A673 (cell line): ENCODE measurements at regions not wholly inside any gene's neighbourhood (a gene's known extent, or its start where the extent isn't known, plus 50 kb on each side); places are given as distances from the start of the nearest gene placed in this dataset.

Experiments
- BruUV-seq: library from RNA; stranded (reverse); fragments of 400-500 nt; replicated peaks from 2 replicates; lab custom pipeline; 2021; lab: Mats Ljungman, UMichigan
- CTCF ChIA-PET: fragments of 300-600 bp; sonication (Branson Sonifier 250); formaldehyde crosslinking; loops from one replicate; lab custom pipeline; 2022; ENCODE audit warnings: antibody characterized with exemption; lab: Charles Lee
- POLR2A ChIA-PET: fragments of 300-600 bp; sonication (Branson Sonifier 250); formaldehyde crosslinking; loops from one replicate; lab custom pipeline; 2022; ENCODE audit warnings: antibody characterized with exemption; ENCODE audit not compliant: low non-redundant PET; lab: Charles Lee
- DNase-seq: peaks from one replicate; pipeline ENCODE4 v3.0.0-alpha.2; 2015; ENCODE audit warnings: low spot score
- H3K27ac ChIP-seq: fragments of 200-600 bp; sonication (generic); 2 replicates; pipeline ENCODE4 v1.5.1; 2016; ENCODE audit warnings: mixed run types, low read depth, mild to moderate bottlenecking, mixed read lengths, antibody characterized with exemption, low read length; ENCODE audit not compliant: poor library complexity, severe bottlenecking
- H3K27me3 ChIP-seq: fragments of 200-600 bp; sonication (generic); replicated peaks from 2 replicates; pipeline ENCODE4 v1.6.1; 2017; ENCODE audit warnings: mixed run types, low read depth, mild to moderate bottlenecking, mixed read lengths, antibody characterized with exemption, low read length; ENCODE audit not compliant: insufficient read depth, poor library complexity
- H3K36me3 ChIP-seq: fragments of 200-600 bp; sonication (generic); 2 replicates; pipeline ENCODE4 v1.6.1; 2016; ENCODE audit warnings: mixed run types, mild to moderate bottlenecking, mixed read lengths, antibody characterized with exemption, low read length; ENCODE audit not compliant: insufficient read depth, poor library complexity, severe bottlenecking
- H3K4me1 ChIP-seq: fragments of 200-600 bp; sonication (generic); 2 replicates; pipeline ENCODE4 v1.6.1; 2017; ENCODE audit warnings: mixed run types, mild to moderate bottlenecking, mixed read lengths, antibody characterized with exemption, low read length; ENCODE audit not compliant: insufficient read depth, poor library complexity, severe bottlenecking
- H3K4me3 ChIP-seq: fragments of 200-600 bp; sonication (generic); 2 replicates; pipeline ENCODE4 v1.5.1; 2016; ENCODE audit warnings: low read depth, mixed run types, mild to moderate bottlenecking, mixed read lengths, low read length; ENCODE audit not compliant: poor library complexity, severe bottlenecking
- H3K9me3 ChIP-seq: fragments of 200-600 bp; sonication (generic); 2 replicates; pipeline ENCODE4 v1.6.1; 2016; ENCODE audit warnings: mixed run types, low read depth, mild to moderate bottlenecking, mixed read lengths, antibody characterized with exemption, low read length; ENCODE audit not compliant: poor library complexity, severe bottlenecking
- CTCF ChIP-seq: fragments of 300-800, 200-600 bp; sonication (generic); conservative IDR thresholded peaks from 2 replicates; pipeline ENCODE4 v1.5.1; 2017; ENCODE audit warnings: low read depth, mild to moderate bottlenecking, antibody characterized with exemption, low read length, moderate library complexity, mixed read lengths
- EZH2 ChIP-seq: fragments of 200-600 bp; sonication (generic); IDR thresholded peaks from 2 replicates; pipeline ENCODE4 v1.6.1; 2017; ENCODE audit warnings: borderline replicate concordance, low read depth, mild to moderate bottlenecking, mixed read lengths, antibody characterized with exemption, low read length; ENCODE audit not compliant: poor library complexity, severe bottlenecking
- intact Hi-C: fragments of 100-400 bp; cut with micrococcal nuclease; formaldehyde crosslinking; loops from one replicate; pipeline ENCODE4 v1.10.0; 2022; ENCODE audit not compliant: unreplicated experiment

- ChIA-PET CTCF (no interaction called here), POLR2A (interaction anchor here (0.7 kb wide), 1 partner anchor 24 kb away, joined by 4 read pairs; no protein-coding TSS in a partner anchor)
- no peaks in the 10 kb centered on the region for H3K9me3 ChIP-seq
- BruUV-seq, result no TSS peak
- no peak for DNase-seq
- intact Hi-C loops, result no loop called here
- H3K27ac ChIP-seq, result peak overlapping the region; percentile 97
- no peaks in the 10 kb centered on the region for H3K27me3 ChIP-seq
- H3K4me1 ChIP-seq, result peaks cover 7% of the 10 kb centered on the region
- TF ChIP-seq EZH2, result no peak
- no peak for TF ChIP-seq CTCF
- H3K4me3 ChIP-seq, result peak overlapping the region; percentile 57
- H3K36me3 ChIP-seq, result no peaks in the 10 kb centered on the region
Measured at GRCh38 chr6:27840572-27840971, 71.6 kb downstream of the OR2B2 start.

DNA sequence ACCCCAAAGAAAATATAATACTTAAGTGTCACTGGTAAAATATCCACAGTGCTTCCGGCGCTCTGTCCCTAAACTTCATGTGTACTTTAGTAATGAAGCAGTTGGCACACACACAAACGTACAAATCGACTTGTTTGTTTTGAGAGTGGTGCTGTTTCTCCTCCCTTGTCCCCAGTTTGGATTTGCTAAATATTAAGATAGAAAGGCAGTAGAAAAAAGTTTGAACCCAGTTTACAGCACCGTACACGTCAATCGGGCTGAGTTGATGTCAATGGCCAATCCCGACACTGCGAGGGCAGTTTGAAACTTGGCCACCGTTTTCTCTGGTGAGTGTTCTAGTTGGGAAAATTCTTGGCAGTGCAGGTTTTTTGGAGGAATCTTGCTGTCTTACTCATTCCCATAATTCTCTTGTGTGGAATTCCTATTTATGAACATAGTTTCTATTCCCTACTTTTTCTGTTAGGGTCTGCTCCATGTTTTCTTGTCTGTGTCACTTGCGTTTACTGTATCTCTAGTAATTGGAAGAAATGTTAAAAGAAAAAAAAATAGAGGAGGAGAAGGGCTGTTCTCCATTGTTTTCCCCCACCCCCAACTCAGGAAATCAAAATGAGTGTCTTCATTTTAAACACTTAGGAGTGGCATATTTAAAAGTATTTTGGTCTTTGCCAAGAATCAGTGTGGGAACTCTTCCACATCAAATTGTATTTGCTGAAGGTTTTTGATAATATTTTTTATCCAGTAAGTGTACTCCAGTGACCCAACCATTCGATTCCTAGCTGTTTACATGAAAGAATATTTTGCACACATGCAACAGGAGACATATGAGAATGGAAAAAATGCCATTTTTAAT, 72.3 kb downstream of the OR2B2 start:
- TF ChIP-seq EZH2 (no peak), CTCF (no peak)
- peak overlapping the region; percentile 57 for H3K4me3 ChIP-seq
- H3K9me3 ChIP-seq, result no peaks in the 10 kb centered on the region
- H3K36me3 ChIP-seq, result no peaks in the 10 kb centered on the region
- DNase-seq, result peak; percentile 62
- H3K27me3 ChIP-seq, result no peaks in the 10 kb centered on the region
- peak overlapping the region; percentile 97 for H3K27ac ChIP-seq
- ChIA-PET CTCF (no interaction called here), POLR2A (interaction anchor here (0.7 to 3.8 kb wide), 4 partner anchors 11 to 32 kb away, joined by 3 to 62 read pairs (median 6); a partner anchor contains a TSS)
- intact Hi-C loops, result loop anchor here (2.0 kb wide), 1 partner anchor 25 kb away; a partner anchor contains a TSS
- H3K4me1 ChIP-seq, result peaks cover 7% of the 10 kb centered on the region
- BruUV-seq, result no TSS peak

DNA sequence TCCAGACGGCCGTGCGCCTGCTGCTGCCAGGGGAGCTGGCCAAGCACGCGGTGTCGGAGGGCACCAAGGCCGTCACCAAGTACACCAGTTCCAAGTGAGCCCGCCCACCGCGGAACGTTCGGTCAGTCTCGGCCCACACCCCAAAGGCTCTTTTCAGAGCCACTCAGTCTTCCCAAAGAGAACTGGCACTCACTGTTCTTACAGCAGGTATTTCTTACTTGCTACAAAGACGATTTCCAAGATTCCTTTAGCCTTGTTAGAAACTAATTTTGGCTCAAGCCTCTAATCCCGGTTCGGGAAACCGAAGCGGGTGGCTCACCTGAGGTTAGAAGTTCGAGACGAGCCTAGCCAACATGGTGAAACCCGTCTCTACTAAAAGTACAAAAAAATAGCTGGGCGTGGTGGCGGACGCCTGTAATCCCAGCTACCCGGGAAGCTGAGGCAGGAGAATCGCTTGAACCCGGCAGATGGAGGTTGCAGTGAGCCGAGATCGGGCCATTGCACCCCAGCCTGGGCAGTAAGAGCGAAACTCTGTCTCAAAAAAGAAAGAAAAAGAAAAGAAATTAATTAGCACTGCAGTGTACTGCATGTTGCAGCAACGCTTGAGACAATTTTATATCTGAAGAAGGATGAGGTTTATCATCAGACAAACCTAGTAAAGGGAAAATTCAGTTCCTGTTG, 73.1 kb downstream of the OR2B2 start:
- Histone ChIP-seq H3K27ac (peak overlapping the region; percentile 97), H3K9me3 (no peaks in the 10 kb centered on the region), H3K4me3 (peak overlapping the region; percentile 57), H3K4me1 (peaks cover 7% of the 10 kb centered on the region), H3K27me3 (no peaks in the 10 kb centered on the region), H3K36me3 (no peaks in the 10 kb centered on the region)
- CTCF ChIA-PET, result no interaction called here
- TF ChIP-seq CTCF, result no peak
- no peak for TF ChIP-seq EZH2
- intact Hi-C loops, result loop anchor here (2.0 kb wide), 1 partner anchor 26 kb away; a partner anchor contains a TSS
- no TSS peak for BruUV-seq
- no peak for DNase-seq
- POLR2A ChIA-PET, result interaction anchor here (1.0 to 3.8 kb wide), 6 partner anchors 12 to 1807 kb away, joined by 3 to 62 read pairs (median 8); a partner anchor contains a TSS
